AG04449 (cell line): ENCODE measurements at regions not wholly inside any gene's neighbourhood (a gene's known extent, or its start where the extent isn't known, plus 50 kb on each side); places are given as distances from the start of the nearest gene placed in this dataset.

Experiments used
- CTCF ChIA-PET: fragments of 350-600 bp; formaldehyde crosslinking; extraction: SDS; loops from one replicate; lab custom pipeline; 2021; ENCODE audit warnings: antibody characterized with exemption; lab: Yijun Ruan, JAX
- POLR2A ChIA-PET: fragments of 400-600, 350-600 bp; formaldehyde crosslinking; extraction: SDS; loops from one replicate; lab custom pipeline; 2020; ENCODE audit warnings: antibody characterized with exemption, inconsistent platforms; lab: Yijun Ruan, JAX
- DNase-seq: peaks from one replicate; pipeline ENCODE4 v3.0.0-alpha.2; 2010; ENCODE audit warnings: low read depth, low spot score
- H3K4me3 ChIP-seq: 2 replicates; pipeline ENCODE4 v1.5.1; 2011; ENCODE audit warnings: low read depth, mild to moderate bottlenecking, control low read depth, low read length
- TF ChIP-seq, protein P1 (sequence below): IDR thresholded peaks from one replicate; pipeline ENCODE4 v1.5.1; 2011; ENCODE audit warnings: mild to moderate bottlenecking, moderate library complexity, low read length, control low read depth, inconsistent platforms; ENCODE audit not compliant: insufficient read depth; ENCODE audit errors: missing control alignments

DNA sequence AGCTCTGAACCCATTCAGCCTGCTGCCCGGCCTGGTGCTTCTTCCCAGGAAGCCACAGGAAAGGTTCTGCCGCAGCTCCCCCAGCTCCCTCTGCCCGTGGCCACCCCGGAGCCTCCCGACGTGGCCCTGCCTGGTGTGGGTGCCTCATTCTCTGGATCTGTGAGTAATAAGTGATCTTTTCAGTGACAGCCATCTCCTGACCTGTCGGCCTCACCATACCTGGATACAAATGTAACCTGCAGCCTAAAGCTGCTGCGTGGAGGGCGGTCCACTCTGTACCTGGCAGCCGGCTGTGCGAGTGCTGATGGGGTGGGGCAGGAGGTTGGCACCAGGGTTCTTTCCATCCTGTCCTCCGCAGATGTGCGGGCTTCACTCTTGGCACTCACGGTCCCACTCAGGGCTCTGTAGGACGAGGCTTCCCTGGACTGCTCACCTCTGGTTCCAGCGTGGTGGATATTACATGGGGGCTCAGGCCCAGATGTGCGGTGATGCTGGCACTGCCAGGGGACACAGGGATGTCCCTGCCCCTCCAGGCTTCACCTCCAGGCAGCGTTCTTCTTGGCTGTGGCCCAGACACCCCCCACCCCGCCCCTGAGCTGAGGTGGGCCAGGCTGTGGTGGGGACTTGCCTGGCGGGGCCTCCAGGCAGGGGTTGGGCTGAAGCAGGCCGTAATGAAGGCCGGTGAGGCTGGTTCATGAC, 748.5 kb downstream of the BRD1 start:
- POLR2A ChIA-PET: no interaction called here
- H3K4me3 ChIP-seq: no peak overlapping the region
- CTCF ChIA-PET: no interaction called here
- no peak for DNase-seq
- TF ChIP-seq, protein P1, sequence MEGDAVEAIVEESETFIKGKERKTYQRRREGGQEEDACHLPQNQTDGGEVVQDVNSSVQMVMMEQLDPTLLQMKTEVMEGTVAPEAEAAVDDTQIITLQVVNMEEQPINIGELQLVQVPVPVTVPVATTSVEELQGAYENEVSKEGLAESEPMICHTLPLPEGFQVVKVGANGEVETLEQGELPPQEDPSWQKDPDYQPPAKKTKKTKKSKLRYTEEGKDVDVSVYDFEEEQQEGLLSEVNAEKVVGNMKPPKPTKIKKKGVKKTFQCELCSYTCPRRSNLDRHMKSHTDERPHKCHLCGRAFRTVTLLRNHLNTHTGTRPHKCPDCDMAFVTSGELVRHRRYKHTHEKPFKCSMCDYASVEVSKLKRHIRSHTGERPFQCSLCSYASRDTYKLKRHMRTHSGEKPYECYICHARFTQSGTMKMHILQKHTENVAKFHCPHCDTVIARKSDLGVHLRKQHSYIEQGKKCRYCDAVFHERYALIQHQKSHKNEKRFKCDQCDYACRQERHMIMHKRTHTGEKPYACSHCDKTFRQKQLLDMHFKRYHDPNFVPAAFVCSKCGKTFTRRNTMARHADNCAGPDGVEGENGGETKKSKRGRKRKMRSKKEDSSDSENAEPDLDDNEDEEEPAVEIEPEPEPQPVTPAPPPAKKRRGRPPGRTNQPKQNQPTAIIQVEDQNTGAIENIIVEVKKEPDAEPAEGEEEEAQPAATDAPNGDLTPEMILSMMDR: no peak

DNA sequence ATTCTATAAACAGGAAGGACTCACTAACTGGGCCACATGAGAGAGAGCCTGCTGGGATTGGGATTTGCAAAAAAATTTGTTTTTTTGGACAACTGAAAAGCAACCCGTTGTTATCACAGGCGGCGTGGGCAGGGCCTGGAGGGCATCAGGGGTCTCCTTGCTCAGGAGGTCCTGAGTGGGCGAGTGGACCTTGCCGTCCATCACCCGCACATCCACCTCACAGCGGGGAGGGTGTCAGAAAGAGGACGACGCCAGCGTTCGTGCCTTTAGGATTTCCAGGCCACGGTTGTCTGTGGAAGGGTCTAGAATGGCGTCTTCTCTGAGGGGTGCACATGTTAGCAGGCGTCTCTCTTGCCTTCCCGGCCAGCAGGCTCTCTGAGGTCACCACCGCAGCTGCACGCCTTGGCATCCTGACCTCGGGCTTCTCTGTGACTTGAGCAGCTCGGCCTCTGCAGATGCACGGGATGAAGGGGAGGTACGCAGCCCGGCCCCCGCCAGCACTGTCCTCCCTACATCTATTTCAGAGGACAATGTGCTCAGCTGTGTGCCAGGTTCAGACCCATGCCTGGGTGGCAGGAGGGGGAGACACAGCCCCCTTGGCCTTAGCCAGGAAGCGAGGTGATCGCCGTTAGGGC, 749.5 kb downstream of the BRD1 start:
- H3K4me3 ChIP-seq: no peak overlapping the region
- DNase-seq: no peak
- CTCF ChIA-PET: no interaction called here
- TF ChIP-seq, protein P1: no peak
- POLR2A ChIA-PET: no interaction called here

DNA sequence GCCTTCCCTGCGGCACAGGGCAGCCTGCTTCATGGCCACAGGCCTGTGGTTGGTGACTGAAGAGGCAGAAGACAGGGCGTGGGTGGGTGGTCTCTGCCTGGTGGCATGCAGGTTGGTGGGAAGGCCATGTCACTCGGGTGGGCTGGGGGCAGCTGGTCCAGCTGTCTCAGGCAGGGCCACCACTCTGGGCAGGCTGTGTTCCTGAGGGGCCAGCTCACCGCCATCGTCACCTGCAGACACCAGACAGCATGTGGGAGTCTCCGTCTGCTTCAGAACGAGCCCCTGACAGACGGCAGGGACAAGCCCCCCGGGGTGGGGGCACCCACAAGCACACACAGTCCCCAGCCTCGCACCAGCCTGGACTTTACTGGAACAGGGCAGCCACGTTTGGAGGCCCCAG, 750.1 kb downstream of the BRD1 start:
- no peak for DNase-seq
- ChIA-PET CTCF (no interaction called here), POLR2A (no interaction called here)
- TF ChIP-seq, protein P1: no peak
- H3K4me3 ChIP-seq: no peak overlapping the region

DNA sequence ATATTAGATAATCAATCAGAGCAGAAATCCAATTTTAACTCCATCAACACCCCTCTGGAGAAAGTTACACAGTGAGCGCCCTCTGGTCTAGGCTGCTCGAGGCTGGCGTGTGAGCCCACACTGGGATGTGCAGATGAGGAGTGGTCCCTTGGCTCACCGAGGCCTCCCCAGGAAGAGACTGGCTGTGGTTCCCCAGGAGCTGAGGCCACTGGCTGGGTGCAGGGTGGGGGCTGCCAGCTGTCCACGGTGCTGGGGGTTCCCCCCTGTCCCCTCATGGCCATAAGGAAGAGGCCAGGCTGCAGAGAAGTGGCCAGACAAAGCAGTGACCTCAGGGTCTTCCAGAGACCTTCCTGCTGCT, 750.7 kb downstream of the BRD1 start:
- ChIA-PET CTCF (no interaction called here), POLR2A (no interaction called here)
- TF ChIP-seq, protein P1: no peak
- no peak overlapping the region for H3K4me3 ChIP-seq
- DNase-seq: no peak

DNA sequence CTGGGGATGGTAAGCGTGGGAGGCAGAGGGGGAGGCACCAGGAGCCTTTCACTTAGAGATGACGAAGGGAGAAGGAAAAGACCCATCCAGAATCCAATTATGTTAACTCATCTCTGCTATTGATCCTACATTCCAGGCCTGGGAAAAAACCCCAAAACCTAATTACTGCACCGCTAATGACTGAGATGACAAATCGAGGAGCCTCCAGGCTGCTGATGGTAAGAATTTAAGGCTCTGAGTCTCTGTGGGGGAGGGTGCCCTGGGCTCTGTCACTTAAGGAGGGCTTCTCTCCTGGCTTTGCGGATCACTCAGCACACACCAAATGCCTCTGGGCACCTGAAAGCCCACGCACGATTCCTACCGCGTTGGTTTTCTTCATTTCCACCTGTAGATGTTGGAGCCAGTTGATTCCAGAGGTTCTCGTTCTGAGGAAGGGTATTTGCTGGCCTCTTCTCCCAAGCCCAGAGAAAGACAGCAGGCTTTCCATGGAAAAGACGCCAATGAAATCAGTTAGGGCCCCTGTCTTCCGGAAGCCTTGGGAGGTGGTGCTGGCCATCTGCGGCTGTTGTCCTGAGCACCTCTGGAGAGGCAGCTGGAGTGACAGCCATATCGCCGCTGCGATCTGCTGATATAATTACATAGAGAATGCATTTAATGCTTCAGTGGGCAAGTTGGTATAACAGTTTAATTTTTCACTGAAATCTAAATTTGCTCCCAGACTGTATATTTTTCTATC, 751.2 kb downstream of the BRD1 start:
- CTCF ChIA-PET: no interaction called here
- DNase-seq: no peak
- H3K4me3 ChIP-seq: no peak overlapping the region
- TF ChIP-seq, protein P1: no peak
- POLR2A ChIA-PET: no interaction called here

DNA sequence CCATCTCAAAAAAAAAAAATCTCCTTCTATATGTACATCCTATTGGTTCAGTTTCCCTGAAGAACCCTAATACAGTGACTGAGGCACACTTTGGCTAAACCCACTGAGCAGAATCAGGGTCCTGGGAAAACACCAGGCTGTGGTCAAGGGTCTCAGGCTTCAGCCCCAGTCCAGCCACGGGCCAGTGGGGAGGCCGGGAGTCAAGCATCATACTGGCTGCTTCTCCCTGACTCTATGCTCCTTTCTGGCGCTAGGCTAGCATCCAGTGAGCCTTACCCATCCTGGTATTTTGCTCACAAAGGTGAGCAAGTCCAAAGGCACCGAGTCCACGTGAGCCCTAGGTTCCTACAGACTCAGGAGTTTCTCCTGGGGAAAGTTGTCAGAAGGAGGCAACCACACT, 752.5 kb downstream of the BRD1 start:
- ChIA-PET POLR2A (no interaction called here), CTCF (no interaction called here)
- DNase-seq: no peak
- H3K4me3 ChIP-seq: no peak overlapping the region
- TF ChIP-seq, protein P1: no peak
